ENCODE measurements at regions not wholly inside any gene's neighbourhood (a gene's known extent, or its start where the extent isn't known, plus 50 kb on each side); places are given as distances from the start of the nearest gene placed in this dataset.

DNA sequence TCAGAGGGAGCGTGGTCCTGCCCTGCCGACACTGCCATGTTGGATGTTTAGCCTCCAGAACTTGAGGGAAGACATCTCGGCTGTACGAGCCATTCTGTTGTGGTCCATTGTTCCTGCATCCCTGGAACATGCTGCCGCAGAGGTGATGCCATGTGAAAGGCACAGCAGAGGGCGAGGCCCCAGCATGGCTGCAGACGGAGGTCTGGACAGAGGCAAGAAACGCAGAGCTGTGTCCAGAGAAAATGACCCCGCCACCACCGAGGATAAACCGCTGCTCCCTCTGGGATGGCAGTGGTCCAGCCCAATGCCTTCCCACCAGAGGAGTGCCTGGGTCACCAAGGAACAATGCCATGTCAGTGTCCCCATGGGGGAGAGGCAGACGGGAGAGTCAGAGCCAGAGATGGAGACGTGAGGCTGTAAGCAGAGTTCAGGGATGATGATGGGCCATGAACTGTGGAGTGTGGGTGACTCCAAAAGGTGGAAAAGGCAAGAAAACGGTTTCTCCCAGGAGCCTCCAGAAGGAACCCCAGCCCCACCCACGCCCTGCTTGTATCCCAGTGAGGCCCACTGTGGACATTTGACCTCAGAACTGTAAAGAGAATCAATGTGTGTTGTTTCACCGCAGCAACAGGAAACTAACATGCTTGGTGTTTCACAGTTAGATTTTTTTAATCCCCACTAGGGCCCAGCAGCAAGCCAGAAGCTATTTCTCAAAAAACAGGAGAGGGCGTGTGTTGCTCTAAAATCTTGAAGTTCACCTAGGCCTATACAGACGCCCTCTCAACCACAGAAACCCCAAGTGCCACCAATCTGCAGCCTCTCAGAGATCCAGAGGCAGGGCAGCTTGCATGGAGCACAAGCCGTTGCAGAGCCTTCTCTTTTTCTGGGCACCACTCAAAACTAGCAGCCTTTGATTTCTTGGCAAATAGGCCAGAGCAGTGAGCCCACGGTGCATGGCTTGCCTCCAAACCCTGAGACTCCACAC is 1422.9 kb downstream of the TBC1D22A start:
- no peaks in the 10 kb centered on the region for H3K36me3 ChIP-seq (ENCODE audit: control insufficient read depth, insufficient read depth, low read length)
- DNase-seq (ENCODE audit: low read depth): no peak
- no peak for TF ChIP-seq CTCF (IDR thresholded peaks at IDR 0.05; ENCODE audit: insufficient read depth, low read depth, low read length)
- CTCF ChIA-PET: no interaction called here
- no peak overlapping the region for H3K4me3 ChIP-seq (ENCODE audit: low read depth, low read length)
- H3K27me3 ChIP-seq (ENCODE audit: control insufficient read depth, insufficient read depth, low read length): no peaks in the 10 kb centered on the region
- POLR2A ChIA-PET: no interaction called here

DNA sequence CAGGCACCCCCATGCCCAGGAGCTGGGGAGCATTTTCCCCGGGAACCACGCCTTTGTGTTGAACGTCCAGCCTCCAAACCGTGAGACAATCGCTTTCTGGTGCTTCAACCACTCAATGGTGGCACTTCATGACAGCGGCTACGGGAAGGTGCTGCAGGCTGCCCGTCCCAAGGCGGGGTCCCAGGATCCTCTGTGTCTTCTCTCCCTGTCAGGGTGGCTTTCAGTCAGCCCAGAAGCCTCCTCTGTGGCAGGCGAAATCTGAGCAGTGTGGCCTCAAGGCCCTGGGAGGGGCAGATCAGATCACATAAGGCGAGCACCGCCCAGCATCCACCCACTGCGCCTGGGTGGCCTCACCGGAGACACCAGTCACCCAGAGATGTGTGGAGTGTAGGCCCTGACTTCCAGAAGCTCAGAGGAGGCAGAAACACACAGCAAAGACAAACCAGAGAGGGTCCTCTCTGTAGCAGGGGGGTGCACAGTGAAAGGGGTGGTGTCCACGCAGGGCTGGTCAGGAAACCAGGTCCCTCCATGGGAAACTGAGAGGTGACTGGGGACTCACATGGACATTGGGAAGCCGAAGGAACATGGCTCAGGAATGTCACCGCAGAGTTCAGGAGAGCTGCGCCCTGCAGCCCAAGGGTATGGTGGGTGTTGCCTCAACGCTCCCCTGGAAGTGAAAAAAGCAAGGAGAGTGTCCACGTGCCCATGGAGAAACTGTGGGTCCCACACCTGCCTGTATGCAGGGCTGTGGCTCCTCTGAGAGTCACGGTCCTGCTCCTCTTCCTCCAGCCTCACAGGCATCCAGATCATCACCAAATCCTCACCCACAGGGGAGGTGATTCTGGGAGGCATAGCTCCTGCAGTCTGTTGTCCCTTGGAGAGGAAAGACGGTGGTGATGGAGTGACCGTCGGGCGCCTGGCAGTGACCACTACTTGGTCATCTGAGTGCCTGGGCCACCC is 1420.7 kb downstream of the TBC1D22A start:
- Histone ChIP-seq H3K4me3 (ENCODE audit: low read depth, low read length) (no peak overlapping the region), H3K27me3 (ENCODE audit: control insufficient read depth, insufficient read depth, low read length) (no peaks in the 10 kb centered on the region), H3K36me3 (ENCODE audit: control insufficient read depth, insufficient read depth, low read length) (no peaks in the 10 kb centered on the region)
- POLR2A ChIA-PET: no interaction called here
- DNase-seq (ENCODE audit: low read depth): no peak
- no peak for TF ChIP-seq CTCF (IDR thresholded peaks at IDR 0.05; ENCODE audit: insufficient read depth, low read depth, low read length)
- CTCF ChIA-PET: no interaction called here

DNA sequence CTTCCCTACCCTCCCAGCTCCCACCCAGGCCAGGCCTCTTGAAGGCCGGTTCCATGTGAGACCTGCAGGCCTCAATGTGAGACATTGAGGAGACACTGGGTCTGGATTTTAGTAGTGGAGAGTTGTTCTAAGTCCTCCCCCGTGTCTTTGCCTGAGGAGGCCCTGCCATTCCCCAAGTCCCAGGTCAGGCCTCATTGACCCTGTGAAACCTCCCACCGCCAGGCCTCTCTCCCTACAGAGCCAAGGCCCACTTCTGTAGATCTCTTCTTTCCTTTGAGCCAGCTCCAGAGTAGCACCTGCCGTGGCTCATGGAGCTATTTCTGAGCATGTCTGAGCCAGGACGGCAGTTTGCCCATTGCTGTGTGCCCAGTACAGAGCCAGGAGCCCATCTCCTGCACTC is 1419.6 kb downstream of the TBC1D22A start:
- CTCF ChIA-PET: no interaction called here
- Histone ChIP-seq H3K36me3 (ENCODE audit: control insufficient read depth, insufficient read depth, low read length) (no peaks in the 10 kb centered on the region), H3K27me3 (ENCODE audit: control insufficient read depth, insufficient read depth, low read length) (no peaks in the 10 kb centered on the region), H3K4me3 (ENCODE audit: low read depth, low read length) (no peak overlapping the region)
- POLR2A ChIA-PET: no interaction called here
- DNase-seq (ENCODE audit: low read depth): no peak
- no peak for TF ChIP-seq CTCF (IDR thresholded peaks at IDR 0.05; ENCODE audit: insufficient read depth, low read depth, low read length)

DNA sequence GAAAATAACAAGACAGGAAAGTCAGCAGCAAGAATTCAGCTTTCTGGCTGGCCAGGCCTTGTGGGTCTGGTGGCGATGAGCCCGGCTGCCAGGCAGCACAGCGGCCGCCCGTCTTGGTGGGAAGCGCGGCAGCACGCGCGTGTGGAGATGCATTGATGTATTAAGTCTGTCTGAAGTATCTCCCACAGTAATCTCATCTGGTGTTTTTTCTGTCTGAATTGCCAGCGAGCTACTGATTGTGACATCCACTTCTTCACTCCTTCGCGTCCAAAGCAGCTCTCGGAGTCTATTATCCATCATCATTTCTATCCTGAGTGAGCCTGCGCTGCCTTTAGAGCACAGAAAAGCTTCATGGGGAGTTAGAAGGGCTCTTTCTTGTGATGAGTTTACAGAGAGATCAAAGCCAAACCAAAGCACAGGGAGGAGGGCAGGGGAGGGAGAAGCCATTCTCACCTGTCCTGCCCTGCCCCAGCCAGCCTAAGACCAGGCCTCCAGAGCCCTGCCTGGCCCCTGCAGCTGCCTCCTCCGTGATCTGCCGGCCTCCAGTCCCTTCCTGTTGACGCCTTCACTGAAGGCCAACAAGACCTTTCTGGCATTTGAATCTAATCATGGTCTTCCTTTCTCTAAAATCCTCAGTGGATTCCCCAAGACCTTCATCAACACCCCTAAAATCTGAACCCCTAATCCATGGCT is 1419.0 kb downstream of the TBC1D22A start:
- no peak for DNase-seq (ENCODE audit: low read depth)
- H3K36me3 ChIP-seq (ENCODE audit: control insufficient read depth, insufficient read depth, low read length): no peaks in the 10 kb centered on the region
- no peaks in the 10 kb centered on the region for H3K27me3 ChIP-seq (ENCODE audit: control insufficient read depth, insufficient read depth, low read length)
- POLR2A ChIA-PET: no interaction called here
- CTCF ChIA-PET: no interaction called here
- no peak for TF ChIP-seq CTCF (IDR thresholded peaks at IDR 0.05; ENCODE audit: insufficient read depth, low read depth, low read length)
- no peak overlapping the region for H3K4me3 ChIP-seq (ENCODE audit: low read depth, low read length)

Data from BJ (cell line).